GM19328 (cell line): ENCODE measurements at regions not wholly inside any gene's neighbourhood (a gene's known extent, or its start where the extent isn't known, plus 50 kb on each side); places are given as distances from the start of the nearest gene placed in this dataset.

ENCODE experiments used
- ATAC-seq: cut with Tn5 transposase; IDR thresholded peaks from one replicate; pipeline ENCODE4 v1.9.1; 2021; ENCODE audit warnings: mild to moderate bottlenecking, moderate library complexity; ENCODE audit not compliant: unreplicated experiment

GRCh38 chr3:180092889-180093288 is 56.2 kb upstream of the PEX5L start:
- ATAC-seq, result no peak

- ATAC-seq, result no peak
Observed at GRCh38 chr3:180093535-180093934, 56.8 kb upstream of the PEX5L start.

GRCh38 chr3:180097626-180098025 is 60.9 kb upstream of the PEX5L start:
- ATAC-seq, result no peak

- no peak for ATAC-seq
Observed at GRCh38 chr3:180102134-180102533, 65.4 kb upstream of the PEX5L start.

GRCh38 chr3:180102604-180103003 is 65.9 kb upstream of the PEX5L start:
- ATAC-seq, result no peak

GRCh38 chr3:180116203-180116602 is 79.5 kb upstream of the PEX5L start:
- no peak for ATAC-seq

GRCh38 chr3:180116658-180117057 is 79.9 kb upstream of the PEX5L start:
- ATAC-seq, result no peak

- no peak for ATAC-seq
Observed at GRCh38 chr3:180117381-180118163, 80.8 kb upstream of the PEX5L start.

- no peak for ATAC-seq
Observed at GRCh38 chr3:180119567-180119966, 82.8 kb upstream of the PEX5L start.

GRCh38 chr3:180123928-180124327 is 87.2 kb upstream of the PEX5L start:
- no peak for ATAC-seq

- ATAC-seq, result no peak
Observed at GRCh38 chr3:180131169-180131568, 94.4 kb upstream of the PEX5L start.

GRCh38 chr3:180135101-180135500 is 98.4 kb upstream of the PEX5L start:
- ATAC-seq, result no peak

GRCh38 chr3:180138871-180139270 is 102.1 kb upstream of the PEX5L start:
- ATAC-seq, result no peak

- ATAC-seq, result no peak
Observed at GRCh38 chr3:180142041-180142440, 105.3 kb upstream of the PEX5L start.

GRCh38 chr3:180142472-180142871 is 105.7 kb upstream of the PEX5L start:
- ATAC-seq, result no peak

GRCh38 chr3:180161770-180162169 is 125.0 kb upstream of the PEX5L start:
- ATAC-seq, result no peak

- ATAC-seq, result no peak
Observed at GRCh38 chr3:180175572-180175971, 138.8 kb upstream of the PEX5L start.

- no peak for ATAC-seq
Observed at GRCh38 chr3:180176059-180176458, 139.3 kb upstream of the PEX5L start.

GRCh38 chr3:180177255-180177654 is 140.5 kb upstream of the PEX5L start:
- no peak for ATAC-seq

GRCh38 chr3:180179562-180179961 is 142.8 kb upstream of the PEX5L start:
- no peak for ATAC-seq

- no peak for ATAC-seq
Observed at GRCh38 chr3:180180795-180181194, 144.1 kb upstream of the PEX5L start.

GRCh38 chr3:180181387-180181786 is 144.7 kb upstream of the PEX5L start:
- no peak for ATAC-seq

- ATAC-seq, result no peak
Observed at GRCh38 chr3:180183346-180183745, 146.6 kb upstream of the PEX5L start.
